H4 (cell line): ENCODE measurements at regions not wholly inside any gene's neighbourhood (a gene's known extent, or its start where the extent isn't known, plus 50 kb on each side); places are given as distances from the start of the nearest gene placed in this dataset.

ENCODE experiments used
- DNase-seq: peaks from one replicate; pipeline ENCODE4 v3.0.0-alpha.2; 2015; ENCODE audit warnings: low spot score

DNA sequence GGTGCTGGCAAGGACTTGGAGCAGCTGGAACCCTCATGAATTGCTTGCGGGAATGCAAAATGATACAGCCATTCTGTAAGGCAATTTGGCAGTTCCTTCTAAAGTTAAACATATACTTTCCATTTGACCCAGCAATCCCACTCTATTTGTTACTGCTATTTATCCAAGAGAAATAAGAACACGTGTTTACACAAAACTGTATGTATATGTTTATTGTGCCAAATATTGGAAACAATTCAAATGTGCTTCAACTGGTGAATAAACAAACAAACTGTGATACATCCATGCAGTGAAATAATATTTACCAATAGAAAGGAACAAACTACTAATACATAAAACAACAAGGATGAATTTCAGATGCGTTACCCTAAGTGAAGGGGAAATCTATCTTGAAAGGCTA, 60.0 kb upstream of the NTRK3 start:
- DNase-seq, result no peak

GRCh38 chr15:88315221-88315878, 58.8 kb upstream of the NTRK3 start:
- DNase-seq, result no peak

- no peak for DNase-seq
Measured at GRCh38 chr15:88312941-88313579, 56.5 kb upstream of the NTRK3 start.

- DNase-seq, result no peak
Measured at GRCh38 chr15:88309363-88309762, 52.8 kb upstream of the NTRK3 start.

- DNase-seq, result no peak
Measured at GRCh38 chr15:88307344-88307743, 50.8 kb upstream of the NTRK3 start.
